Hypothalamus (tissue), 51 donors: ENCODE measurements at regions not wholly inside any gene's neighbourhood (a gene's known extent, or its start where the extent isn't known, plus 50 kb on each side); places are given as distances from the start of the nearest gene placed in this dataset.
"Not testable (repeated sequence)": the region's sequence is repeated elsewhere in the genome, so short reads cannot be mapped to it uniquely, and the experiment has no call there.

ENCODE experiments used
- DNase-seq, 51 donors: peaks; one replicate each; lab custom pipeline; 2025; lab: John Stamatoyannopoulos, UW

- no peak for DNase-seq
These were observed 2008.2 kb downstream of the ARAP2 start for GRCh38 chr4:34236118-34236517.

- no peak for DNase-seq
These were observed 1999.0 kb downstream of the ARAP2 start for GRCh38 chr4:34245276-34245675.

GRCh38 chr4:34250562-34250961 lies 1993.8 kb downstream of the ARAP2 start:
- no peak for DNase-seq

GRCh38 chr4:34253239-34253638 lies 1991.1 kb downstream of the ARAP2 start:
- no peak for DNase-seq

GRCh38 chr4:34258176-34258575 lies 1986.1 kb downstream of the ARAP2 start:
- no peak for DNase-seq

GRCh38 chr4:34261799-34262314 lies 1982.5 kb downstream of the ARAP2 start:
- no peak for DNase-seq

GRCh38 chr4:34269613-34270012 lies 1974.7 kb downstream of the ARAP2 start:
- no peak for DNase-seq

- no peak for DNase-seq
These were observed 1972.6 kb downstream of the ARAP2 start for GRCh38 chr4:34271479-34272355.

GRCh38 chr4:34279011-34279410 lies 1965.3 kb downstream of the ARAP2 start:
- no peak for DNase-seq

GRCh38 chr4:34280131-34280530 lies 1964.2 kb downstream of the ARAP2 start:
- no peak for DNase-seq

- no peak for DNase-seq
These were observed 1962.5 kb downstream of the ARAP2 start for GRCh38 chr4:34281826-34282225.

- DNase-seq, result no peak
These were observed 1954.8 kb downstream of the ARAP2 start for GRCh38 chr4:34289489-34289888.

GRCh38 chr4:34289962-34290361 lies 1954.4 kb downstream of the ARAP2 start:
- no peak for DNase-seq

- no peak for DNase-seq
These were observed 1950.9 kb downstream of the ARAP2 start for GRCh38 chr4:34293459-34293858.

- DNase-seq, result no peak
These were observed 1934.9 kb downstream of the ARAP2 start for GRCh38 chr4:34309383-34309906.

GRCh38 chr4:34318773-34319172 lies 1925.5 kb downstream of the ARAP2 start:
- no peak for DNase-seq

GRCh38 chr4:34323549-34324320 lies 1920.6 kb downstream of the ARAP2 start:
- DNase-seq, result no peak

GRCh38 chr4:34328939-34329338 lies 1915.4 kb downstream of the ARAP2 start:
- no peak for DNase-seq

GRCh38 chr4:34335156-34335555 lies 1909.2 kb downstream of the ARAP2 start:
- DNase-seq, result not testable (repeated sequence)

- not testable (repeated sequence) for DNase-seq
These were observed 1908.8 kb downstream of the ARAP2 start for GRCh38 chr4:34335556-34335955.

- no peak for DNase-seq
These were observed 1881.7 kb downstream of the ARAP2 start for GRCh38 chr4:34362654-34363053.
